Tibial artery (tissue), 4 donors: ENCODE measurements at regions not wholly inside any gene's neighbourhood (a gene's known extent, or its start where the extent isn't known, plus 50 kb on each side); places are given as distances from the start of the nearest gene placed in this dataset.

Experiments
- DNase-seq, 2 donors: peaks; one replicate each; pipeline ENCODE4 v3.0.0-alpha.2; 2019
- H3K27ac ChIP-seq, 2 donors: fragments of 200-600 bp; sonication (generic) in 1 of 2; 1 replicate in 1 of 2; 2 replicates in 1 of 2; pipeline ENCODE4 v1.5.1; 2018 to 2019; ENCODE audit warnings: mild to moderate bottlenecking in 1 of 2
- H3K27me3 ChIP-seq, 2 donors: fragments of 200-600 bp; sonication (generic) in 1 of 2; one replicate each; pipeline versions ENCODE4 v1.5.1 to v1.6.0; 2016 to 2019
- H3K36me3 ChIP-seq, 3 donors: fragments of 200-600 bp; sonication (generic) in 2 of 3; one replicate each; pipeline ENCODE4 v1.5.1; 2016 to 2019; ENCODE audit warnings: mild to moderate bottlenecking in 2 of 3
- H3K4me1 ChIP-seq, 4 donors: fragments of 200-600 bp; sonication (generic) in 2 of 4; 1 replicate in 3 of 4; 2 replicates in 1 of 4; pipeline ENCODE4 v1.5.1; 2016 to 2019
- H3K4me3 ChIP-seq, 2 donors: fragments of 200-600 bp; sonication (generic) in 1 of 2; 1 replicate in 1 of 2; 2 replicates in 1 of 2; pipeline ENCODE4 v1.5.1; 2018 to 2019; ENCODE audit warnings: mild to moderate bottlenecking in 2 of 2
- H3K9me3 ChIP-seq, 3 donors: fragments of 200-600 bp; sonication (generic) in 1 of 3; one replicate each; pipeline ENCODE4 v1.5.1; 2016 to 2019
- intact Hi-C: fragments of 100-400 bp; cut with DNase I; formaldehyde crosslinking; loops from one replicate; pipeline ENCODE4 v1.15.0; 2023; ENCODE audit warnings: low total_unique reads
- TF ChIP-seq, protein P1 (sequence below), 2 experiments: fragments of 200-600 bp in 1 of 2; fragments of 450-650 bp in 1 of 2; IDR thresholded peaks; one replicate each; pipeline ENCODE4 v1.5.1; 2017 to 2019; ENCODE audit warnings: antibody characterized with exemption in 2 of 2, mild to moderate bottlenecking in 1 of 2, moderate library complexity in 1 of 2

DNA sequence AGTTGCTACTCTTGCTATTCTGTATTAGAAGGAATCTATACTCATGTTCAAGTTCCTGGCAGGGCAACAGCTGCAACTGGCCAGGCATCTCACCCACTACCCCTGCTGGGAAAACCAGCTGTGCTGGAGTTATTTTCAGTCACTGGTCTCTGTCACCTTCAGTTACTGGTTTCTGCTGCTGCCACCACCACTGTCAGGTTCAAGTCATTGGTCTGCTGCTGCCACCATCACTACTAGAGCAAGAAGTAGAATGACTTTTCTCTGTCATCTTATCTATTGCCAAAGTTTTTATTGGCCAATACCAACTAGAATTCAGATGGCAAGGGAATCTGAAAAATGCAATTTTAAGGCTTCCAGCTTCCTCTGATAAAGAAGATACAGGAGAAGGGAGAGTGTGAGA, 1615.2 kb downstream of the OLFM4 start:
- Histone ChIP-seq H3K4me3 (no peak overlapping the region), H3K9me3 (no peaks in the 10 kb centered on the region), H3K27me3 (no peaks in the 10 kb centered on the region), H3K36me3 (no peaks in the 10 kb centered on the region), H3K27ac (no peak overlapping the region), H3K4me1 (no peaks in the 10 kb centered on the region)
- no peak for DNase-seq
- intact Hi-C loops, result no loop called here
- TF ChIP-seq, protein P1, sequence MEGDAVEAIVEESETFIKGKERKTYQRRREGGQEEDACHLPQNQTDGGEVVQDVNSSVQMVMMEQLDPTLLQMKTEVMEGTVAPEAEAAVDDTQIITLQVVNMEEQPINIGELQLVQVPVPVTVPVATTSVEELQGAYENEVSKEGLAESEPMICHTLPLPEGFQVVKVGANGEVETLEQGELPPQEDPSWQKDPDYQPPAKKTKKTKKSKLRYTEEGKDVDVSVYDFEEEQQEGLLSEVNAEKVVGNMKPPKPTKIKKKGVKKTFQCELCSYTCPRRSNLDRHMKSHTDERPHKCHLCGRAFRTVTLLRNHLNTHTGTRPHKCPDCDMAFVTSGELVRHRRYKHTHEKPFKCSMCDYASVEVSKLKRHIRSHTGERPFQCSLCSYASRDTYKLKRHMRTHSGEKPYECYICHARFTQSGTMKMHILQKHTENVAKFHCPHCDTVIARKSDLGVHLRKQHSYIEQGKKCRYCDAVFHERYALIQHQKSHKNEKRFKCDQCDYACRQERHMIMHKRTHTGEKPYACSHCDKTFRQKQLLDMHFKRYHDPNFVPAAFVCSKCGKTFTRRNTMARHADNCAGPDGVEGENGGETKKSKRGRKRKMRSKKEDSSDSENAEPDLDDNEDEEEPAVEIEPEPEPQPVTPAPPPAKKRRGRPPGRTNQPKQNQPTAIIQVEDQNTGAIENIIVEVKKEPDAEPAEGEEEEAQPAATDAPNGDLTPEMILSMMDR (IDR thresholded peaks at IDR 0.05), result no peak

DNA sequence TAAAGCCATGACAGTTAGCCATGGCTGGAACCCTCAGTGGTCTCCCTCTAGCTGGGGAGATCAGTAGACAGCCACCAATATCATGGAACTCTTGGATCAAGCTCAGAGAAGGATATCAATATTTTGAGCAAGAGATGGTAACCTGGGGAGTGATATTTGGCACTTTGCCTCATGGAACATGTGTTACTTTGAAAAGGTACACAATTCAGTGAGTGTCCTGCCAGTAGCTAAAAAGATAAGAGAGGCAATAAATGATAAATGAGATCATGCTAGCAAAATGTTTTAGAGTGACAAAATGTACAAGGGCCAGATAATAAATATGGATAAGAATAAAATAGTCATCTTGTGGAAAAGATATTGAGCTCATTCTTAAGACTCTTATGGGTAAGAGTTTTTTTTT, 1618.7 kb downstream of the OLFM4 start:
- TF ChIP-seq, protein P1 (IDR thresholded peaks at IDR 0.05), result no peak
- H3K9me3 ChIP-seq, result no peaks in the 10 kb centered on the region
- no peak for DNase-seq
- H3K27me3 ChIP-seq, result no peaks in the 10 kb centered on the region
- no peaks in the 10 kb centered on the region for H3K4me1 ChIP-seq
- intact Hi-C loops, result no loop called here
- no peak overlapping the region for H3K4me3 ChIP-seq
- H3K36me3 ChIP-seq, result no peaks in the 10 kb centered on the region
- no peak overlapping the region for H3K27ac ChIP-seq

DNA sequence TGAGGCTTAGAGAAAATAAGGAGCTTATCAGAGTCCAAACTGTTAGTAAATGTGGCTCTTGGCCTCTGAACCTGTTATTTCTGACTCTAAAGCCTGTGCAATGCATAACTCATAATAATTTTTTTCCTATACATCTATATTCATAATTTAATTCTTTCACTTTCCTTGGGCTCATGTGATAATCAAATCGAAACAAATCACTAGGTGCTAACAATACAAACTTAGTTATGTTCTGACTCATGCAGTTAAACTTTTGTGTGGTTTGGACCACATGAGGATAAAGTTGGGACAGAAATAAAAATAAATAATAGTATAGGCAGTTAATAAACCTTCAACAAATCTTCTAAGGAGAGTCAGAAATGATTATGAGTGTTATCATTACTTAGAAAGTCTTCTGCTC, 1629.0 kb downstream of the OLFM4 start:
- no peak for DNase-seq
- H3K27ac ChIP-seq, result no peak overlapping the region
- H3K36me3 ChIP-seq, result no peaks in the 10 kb centered on the region
- H3K4me3 ChIP-seq, result no peak overlapping the region
- no peaks in the 10 kb centered on the region for H3K27me3 ChIP-seq
- TF ChIP-seq, protein P1 (IDR thresholded peaks at IDR 0.05), result no peak
- H3K4me1 ChIP-seq, result no peaks in the 10 kb centered on the region
- H3K9me3 ChIP-seq, result peaks cover 0 to 6% (median 0%) of the 10 kb centered on the region in 3 donors
- intact Hi-C loops, result no loop called here

DNA sequence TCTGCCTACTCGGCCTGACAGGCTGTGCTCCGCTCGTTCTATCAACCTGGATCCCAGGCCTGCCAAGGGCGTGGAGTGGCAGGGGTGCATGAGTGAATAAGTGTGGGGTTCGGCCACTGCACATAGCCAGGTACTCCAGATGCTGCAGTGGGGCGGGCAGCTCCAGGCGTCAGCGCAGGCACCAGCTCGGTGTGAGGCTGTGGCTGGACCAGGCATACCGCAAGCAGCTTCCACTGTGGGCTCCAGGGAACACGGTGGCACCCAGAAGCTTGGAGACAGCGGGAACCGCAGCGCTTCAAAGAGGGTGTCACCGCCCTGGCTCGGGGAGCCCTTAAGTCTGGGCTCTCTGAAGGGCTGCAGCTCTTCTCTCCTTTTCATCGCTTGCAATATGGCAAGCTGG, 1630.2 kb downstream of the OLFM4 start:
- no peaks in the 10 kb centered on the region for H3K27me3 ChIP-seq
- no peak for DNase-seq
- TF ChIP-seq, protein P1 (IDR thresholded peaks at IDR 0.05), result no peak
- peaks cover 0 to 6% (median 0%) of the 10 kb centered on the region in 3 donors for H3K9me3 ChIP-seq
- H3K36me3 ChIP-seq, result no peaks in the 10 kb centered on the region
- H3K4me3 ChIP-seq, result no peak overlapping the region
- H3K4me1 ChIP-seq, result no peaks in the 10 kb centered on the region
- intact Hi-C loops, result no loop called here
- H3K27ac ChIP-seq, result no peak overlapping the region

DNA sequence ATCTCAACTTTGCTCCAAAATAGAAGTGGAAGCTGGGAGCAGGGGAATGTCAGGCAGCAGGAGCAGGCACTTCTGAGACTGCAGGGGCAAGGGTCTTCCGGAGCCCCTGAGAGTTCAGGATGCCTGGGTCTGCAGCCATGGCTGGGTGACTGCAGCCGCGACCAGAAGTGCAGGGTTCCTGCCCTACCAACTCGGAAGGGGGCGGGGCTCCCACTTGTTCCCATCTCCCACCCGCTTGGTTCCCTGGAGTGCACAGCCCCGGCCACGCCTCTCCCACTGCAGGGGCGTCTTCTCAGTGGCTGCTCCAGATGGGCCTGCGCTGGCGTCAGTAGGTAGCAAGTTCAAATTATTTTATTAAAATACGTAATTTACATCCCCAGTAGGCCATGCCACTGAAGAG, 1631.7 kb downstream of the OLFM4 start:
- Histone ChIP-seq H3K9me3 (no peaks in the 10 kb centered on the region), H3K4me3 (no peak overlapping the region), H3K4me1 (no peaks in the 10 kb centered on the region), H3K27me3 (no peaks in the 10 kb centered on the region), H3K27ac (no peak overlapping the region), H3K36me3 (no peaks in the 10 kb centered on the region)
- intact Hi-C loops, result no loop called here
- TF ChIP-seq, protein P1 (IDR thresholded peaks at IDR 0.05), result no peak
- no peak for DNase-seq

DNA sequence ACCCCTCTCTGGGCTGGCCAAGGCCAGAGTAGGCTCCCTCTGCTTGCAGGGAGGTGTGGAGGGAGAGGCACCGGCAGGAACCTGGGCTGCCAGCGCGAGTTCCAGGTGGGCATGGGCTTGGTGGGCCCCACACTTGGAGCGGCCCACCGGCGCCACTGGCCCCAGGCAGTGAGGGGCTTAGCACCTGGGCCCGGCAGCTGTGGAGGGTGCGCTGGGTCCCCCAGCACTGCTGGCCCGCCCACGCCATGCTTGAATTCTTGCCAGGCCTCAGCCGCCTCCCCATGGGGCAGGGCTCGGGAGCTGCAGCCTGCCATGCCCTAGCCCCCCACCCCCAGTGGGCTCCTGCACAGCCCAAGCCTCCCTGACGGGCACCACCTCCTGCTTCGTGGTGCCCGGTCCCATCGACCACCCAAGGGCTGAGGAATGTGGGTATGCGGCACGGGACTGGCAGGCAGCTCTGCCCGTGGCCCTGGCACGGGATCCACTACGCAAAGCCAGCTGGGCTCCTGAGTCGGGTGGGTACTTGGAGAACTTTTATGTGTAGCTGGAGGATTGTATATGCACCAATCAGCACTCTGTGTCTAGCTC, 1648.0 kb downstream of the OLFM4 start:
- Histone ChIP-seq H3K27ac (no peak overlapping the region), H3K27me3 (no peaks in the 10 kb centered on the region), H3K36me3 (no peaks in the 10 kb centered on the region), H3K9me3 (peaks cover 0 to 8% (median 0%) of the 10 kb centered on the region in 3 donors), H3K4me3 (no peak overlapping the region), H3K4me1 (no peaks in the 10 kb centered on the region)
- TF ChIP-seq, protein P1 (IDR thresholded peaks at IDR 0.05), result no peak
- intact Hi-C loops, result no loop called here
- no peak for DNase-seq
